ENCODE measurements at regions not wholly inside any gene's neighbourhood (a gene's known extent, or its start where the extent isn't known, plus 50 kb on each side); places are given as distances from the start of the nearest gene placed in this dataset.

DNA sequence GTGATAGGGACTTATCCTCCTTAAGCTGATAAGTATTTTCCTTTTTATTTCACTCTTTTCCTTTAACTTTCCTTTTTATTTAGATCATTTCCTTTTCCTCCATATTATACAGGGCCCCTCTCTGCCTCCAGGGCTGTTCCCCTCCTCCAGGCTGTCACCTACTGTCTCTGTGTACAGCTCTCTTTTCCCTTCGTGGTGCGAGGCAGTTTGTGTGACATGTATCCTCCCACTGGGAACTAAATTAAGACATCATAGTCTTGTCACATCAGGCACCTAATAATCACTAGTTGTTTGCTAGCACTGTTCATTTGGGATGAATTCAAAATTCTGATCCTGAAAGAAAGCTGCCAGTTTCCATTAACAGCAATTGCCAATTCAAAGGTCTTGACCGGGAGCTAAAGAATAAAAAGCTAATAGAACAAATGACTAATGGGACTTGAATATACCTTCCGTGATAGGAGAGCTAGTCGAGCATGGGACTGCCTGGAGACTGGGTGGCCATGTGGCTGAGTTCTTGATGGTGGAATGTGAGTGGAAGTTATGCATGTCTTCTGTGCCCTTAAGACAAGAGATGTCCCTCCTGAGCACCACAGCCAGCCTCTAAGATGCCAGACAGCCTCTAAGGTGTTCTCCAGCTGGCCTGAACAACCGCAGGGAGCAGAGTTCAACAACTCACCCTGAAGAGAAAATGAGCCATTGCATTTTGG, 77.7 kb upstream of the LRRC55 start:
- DNase-seq: no peak

DNA sequence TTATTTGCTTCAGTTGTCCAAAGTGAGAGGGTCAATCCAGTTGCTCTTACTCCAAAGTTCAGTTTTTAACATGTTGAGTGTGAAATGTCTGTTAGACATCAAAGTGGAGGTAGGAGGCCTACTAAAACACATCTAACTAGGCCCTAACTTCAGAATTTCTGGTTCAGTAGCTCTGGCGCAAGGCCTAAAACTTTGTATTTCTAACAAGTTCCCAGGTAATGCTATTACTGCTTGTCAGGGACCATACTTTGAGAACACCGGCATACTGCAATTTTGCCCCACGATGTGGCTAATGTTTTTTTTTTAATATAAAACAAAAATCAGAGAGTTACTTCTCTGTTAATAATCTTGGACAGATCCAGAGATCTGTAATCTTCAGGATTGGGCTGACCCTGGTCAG, 72.4 kb upstream of the LRRC55 start:
- no peak for DNase-seq

DNA sequence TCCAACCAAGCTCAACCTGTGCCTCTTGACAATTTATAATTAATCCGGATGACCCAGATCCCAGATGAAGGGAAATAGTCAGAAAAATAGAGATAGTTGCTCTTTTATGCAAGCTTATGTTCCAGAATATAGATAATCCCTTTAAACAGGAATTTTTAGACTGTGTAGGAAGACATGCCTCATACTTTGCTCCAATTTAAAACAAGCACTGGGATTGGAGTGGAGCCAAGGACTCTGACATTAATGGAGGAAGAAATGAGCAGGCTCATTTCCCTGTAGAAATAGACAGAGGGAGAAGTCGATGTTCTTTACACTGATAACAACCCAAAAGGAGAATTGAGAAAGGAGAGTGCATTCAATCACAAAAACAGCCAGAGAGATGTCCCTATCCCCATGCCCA, 70.1 kb upstream of the LRRC55 start:
- DNase-seq: no peak

DNA sequence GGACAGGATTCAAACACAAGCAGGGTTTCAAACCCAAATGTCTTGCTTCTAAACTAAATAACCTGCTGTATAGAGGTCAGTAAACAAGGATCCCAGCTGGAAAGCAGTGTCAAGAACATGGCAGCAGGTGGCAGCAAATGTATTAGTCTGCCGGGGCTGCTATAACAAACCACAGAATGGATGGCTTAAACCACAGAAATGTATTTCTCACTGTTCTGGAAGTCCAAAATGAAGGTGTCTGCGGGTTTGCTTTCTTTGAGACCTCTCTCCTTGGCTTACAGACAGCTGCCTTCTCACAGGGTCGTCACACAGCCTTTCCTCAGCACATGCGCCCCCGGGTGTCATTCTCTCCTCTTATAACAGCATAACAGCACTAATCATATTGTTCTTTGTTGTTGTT, 65.1 kb upstream of the LRRC55 start:
- DNase-seq: peak; percentile 16 to 64

DNA sequence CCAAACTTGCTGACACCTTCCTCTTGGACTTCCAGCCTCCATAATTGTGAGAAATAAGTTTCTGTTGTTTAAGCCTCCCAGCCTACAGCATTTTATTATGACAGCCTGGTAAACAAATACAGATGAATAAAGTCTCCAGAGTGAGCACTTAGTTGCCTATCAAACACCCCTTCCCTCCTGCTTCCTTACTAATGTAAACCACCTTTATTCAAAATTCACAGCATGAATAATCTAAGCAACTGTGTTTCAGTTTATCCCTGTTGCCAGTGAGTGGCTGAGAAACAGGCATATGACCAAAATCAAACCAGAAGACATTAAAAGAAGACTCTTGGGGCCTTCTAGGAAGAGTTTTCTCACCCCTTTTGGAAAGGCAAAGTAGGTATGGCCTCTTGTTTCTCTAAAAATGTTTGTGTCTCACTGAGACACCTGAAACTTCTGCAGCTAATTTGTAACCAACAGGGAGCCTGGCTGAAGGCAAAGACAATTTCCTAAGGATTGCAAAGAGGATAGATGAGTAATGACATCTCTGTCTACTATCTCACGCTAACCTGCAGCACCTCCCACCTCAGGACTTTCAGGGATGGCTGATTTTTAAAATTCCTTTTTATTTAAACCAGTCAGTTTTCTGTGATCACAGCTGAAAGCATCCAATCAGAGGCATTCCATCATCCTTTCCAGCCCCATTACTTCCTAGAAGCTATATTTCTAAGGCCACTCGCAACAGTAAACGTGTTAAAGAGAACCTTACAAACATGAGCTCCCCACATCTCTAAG, 61.4 kb upstream of the LRRC55 start:
- no peak for DNase-seq

DNA sequence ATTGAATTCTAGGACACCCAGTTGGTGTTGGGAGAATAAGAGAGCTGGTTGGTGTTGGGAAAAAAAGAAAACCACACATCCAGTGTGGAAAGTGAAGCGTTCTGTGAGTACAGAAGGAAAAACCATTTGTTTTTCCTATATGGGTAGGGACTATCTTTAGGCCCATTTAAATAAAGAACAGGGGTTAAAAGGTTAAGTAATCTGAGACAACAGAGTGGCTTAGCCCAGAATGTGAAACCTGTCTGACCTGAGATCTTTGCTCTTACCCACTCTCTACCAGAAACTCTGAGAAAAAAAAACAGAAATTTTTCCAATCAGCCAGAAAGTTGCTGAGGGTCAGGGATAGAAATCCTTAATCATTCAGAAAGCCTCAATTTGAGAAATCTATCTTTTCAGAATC, 59.8 kb upstream of the LRRC55 start:
- DNase-seq: no peak

DNA sequence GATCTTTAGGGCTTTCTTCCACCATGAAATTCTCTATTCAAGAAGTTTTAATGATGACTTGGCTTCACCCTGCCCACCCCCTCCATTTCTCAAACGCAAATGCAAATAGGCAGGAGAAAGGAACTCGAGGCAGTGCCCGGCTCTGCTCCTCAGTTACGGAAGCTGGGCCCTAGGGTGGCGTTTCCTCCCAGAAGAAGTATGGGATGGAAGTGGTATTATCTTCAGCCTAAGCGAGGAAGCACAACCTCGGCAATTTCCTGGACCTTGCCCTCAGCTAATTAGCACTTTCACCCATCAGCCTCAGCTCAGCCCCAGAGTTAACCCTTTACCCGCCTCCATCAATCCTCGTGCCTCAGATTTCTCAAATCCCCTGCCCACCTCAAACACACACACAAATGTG, 58.2 kb upstream of the LRRC55 start:
- no peak for DNase-seq

DNA sequence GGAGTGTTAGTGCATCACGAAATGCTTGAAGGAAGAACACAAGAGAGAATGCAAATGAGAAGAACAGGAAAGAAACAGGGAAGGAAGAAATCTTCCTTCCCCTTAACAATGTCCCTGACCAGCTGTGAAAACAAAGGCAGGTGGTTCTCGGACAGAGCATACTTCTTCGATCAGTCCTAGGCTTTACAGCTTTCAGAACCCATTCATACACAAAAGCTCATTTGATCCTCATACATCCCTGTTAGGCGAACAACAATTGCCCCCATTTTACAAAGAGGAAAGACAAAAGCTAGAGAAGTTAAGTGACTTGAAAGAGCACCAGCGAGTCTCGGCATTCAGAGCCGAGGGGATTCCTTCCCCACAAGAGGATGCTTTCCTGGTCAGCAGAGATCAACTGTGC, 57.2 kb upstream of the LRRC55 start:
- no peak for DNase-seq

DNA sequence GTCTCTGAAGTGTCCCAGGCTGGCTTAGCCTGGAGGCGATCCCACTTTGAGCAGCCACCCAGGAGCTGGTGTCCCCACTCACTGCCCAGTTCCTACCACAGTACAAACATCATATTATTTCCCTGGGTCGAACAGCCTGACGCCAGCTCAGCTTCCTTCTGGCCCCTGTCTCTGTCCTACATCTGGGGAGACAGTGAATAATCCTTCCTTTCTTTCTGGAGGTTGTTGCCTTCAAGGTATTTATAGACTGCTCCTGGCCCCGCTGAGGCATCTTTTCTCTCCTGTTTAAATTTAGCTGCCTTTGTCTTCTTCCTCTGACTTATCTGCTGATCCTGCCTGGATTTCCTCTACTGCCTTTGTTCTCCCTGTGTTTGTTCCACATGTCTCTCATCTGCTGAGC, 56.8 kb upstream of the LRRC55 start:
- DNase-seq: no peak

DNA sequence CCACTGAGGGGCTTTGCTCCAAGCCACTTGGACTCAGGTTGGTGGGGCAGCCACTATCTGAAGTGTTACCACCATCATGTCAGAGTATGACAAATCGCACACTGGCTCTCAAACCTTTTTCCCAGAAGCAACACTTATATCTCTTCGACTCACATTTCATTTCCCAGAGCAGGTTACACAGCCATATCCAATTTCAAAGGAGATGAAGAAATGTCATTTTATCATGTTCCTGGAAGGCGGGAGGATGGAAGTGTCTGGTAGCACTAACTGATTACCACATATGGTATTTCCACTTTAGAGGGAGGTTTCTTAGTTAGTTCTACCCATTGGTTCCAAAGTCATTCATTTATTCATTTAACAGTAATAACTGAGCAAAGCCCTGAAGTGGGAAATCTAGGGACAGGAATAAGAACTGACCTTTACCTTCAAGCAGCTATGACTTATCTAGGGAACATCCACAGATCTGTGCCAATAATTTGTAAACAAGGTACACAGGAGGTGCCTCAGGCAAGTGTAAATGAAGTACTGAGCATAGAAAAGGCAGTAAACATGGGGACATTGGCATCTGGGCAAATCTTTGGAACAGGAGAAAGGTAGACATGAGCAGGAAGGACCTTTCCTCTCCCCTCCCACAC, 54.9 kb upstream of the LRRC55 start:
- DNase-seq: no peak

DNA sequence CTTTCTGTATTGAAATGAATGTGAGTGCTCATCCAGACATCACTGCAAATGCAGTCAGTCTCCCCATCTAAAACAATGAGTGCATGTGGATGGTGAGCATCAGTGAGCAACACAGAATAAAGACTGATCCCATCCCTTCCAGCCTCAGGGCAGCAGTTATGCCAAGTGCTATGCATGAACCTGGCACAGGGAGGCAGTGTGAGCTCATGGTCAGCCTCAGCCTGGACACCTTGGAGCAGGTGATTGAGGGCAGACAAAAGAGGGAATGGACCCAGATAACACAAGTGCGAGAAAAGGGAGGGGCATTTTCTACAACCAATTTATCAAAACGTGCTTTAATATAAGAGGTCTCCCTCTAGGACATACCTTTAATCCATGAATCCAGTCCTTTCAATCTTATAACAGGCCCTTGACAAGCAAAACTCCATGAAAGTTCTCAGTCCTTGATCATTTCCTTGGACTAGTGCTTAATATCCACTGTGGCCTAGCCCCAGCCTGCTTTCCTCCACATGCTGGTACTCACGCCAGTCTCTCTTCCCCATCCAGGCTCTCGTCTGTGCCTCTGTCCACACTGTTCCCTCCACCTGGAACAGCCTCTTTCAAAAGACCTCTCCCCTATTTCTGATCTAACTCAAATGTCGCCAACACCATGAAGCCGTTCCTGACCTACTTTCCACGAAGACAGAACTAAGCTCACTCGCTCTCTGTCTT, 50.5 kb upstream of the LRRC55 start:
- DNase-seq: peak in 1 of 2 experiments; percentile 50
